ENCODE measurements at regions not wholly inside any gene's neighbourhood (a gene's known extent, or its start where the extent isn't known, plus 50 kb on each side); places are given as distances from the start of the nearest gene placed in this dataset.
"Not testable (repeated sequence)": the region's sequence is repeated elsewhere in the genome, so short reads cannot be mapped to it uniquely, and the experiment has no call there.

GRCh38 chr5:97544678-97545077 is 361.6 kb upstream of the RIOK2 start:
- DNase-seq (ENCODE audit: low read depth): no peak

GRCh38 chr5:97545446-97545845 is 362.4 kb upstream of the RIOK2 start:
- no peak for DNase-seq (ENCODE audit: low read depth)

- peak; percentile 57 for DNase-seq (ENCODE audit: low read depth)
Observed at GRCh38 chr5:97545886-97546535, 363.0 kb upstream of the RIOK2 start.

- DNase-seq (ENCODE audit: low read depth): no peak
Observed at GRCh38 chr5:97547430-97547829, 364.4 kb upstream of the RIOK2 start.

- DNase-seq (ENCODE audit: low read depth): peak; percentile 73
Observed at GRCh38 chr5:97547999-97548738, 365.1 kb upstream of the RIOK2 start.

GRCh38 chr5:97548739-97549080 is 365.7 kb upstream of the RIOK2 start:
- DNase-seq (ENCODE audit: low read depth): no peak

- DNase-seq (ENCODE audit: low read depth): no peak
Observed at GRCh38 chr5:97549496-97549895, 366.4 kb upstream of the RIOK2 start.

GRCh38 chr5:97550164-97550563 is 367.1 kb upstream of the RIOK2 start:
- peak; percentile 82 for DNase-seq (ENCODE audit: low read depth)

GRCh38 chr5:97550818-97551217 is 367.8 kb upstream of the RIOK2 start:
- DNase-seq (ENCODE audit: low read depth): no peak

- DNase-seq (ENCODE audit: low read depth): peak; percentile 48
Observed at GRCh38 chr5:97553604-97554452, 370.8 kb upstream of the RIOK2 start.

GRCh38 chr5:97554977-97555643 is 372.1 kb upstream of the RIOK2 start:
- DNase-seq (ENCODE audit: low read depth): peak; percentile 74

- DNase-seq (ENCODE audit: low read depth): no peak
Observed at GRCh38 chr5:97555644-97555981, 372.6 kb upstream of the RIOK2 start.

GRCh38 chr5:97559827-97560598 is 377.0 kb upstream of the RIOK2 start:
- DNase-seq (ENCODE audit: low read depth): no peak

- no peak for DNase-seq (ENCODE audit: low read depth)
Observed at GRCh38 chr5:97560599-97560993, 377.5 kb upstream of the RIOK2 start.

- no peak for DNase-seq (ENCODE audit: low read depth)
Observed at GRCh38 chr5:97563050-97563657, 380.1 kb upstream of the RIOK2 start.

- DNase-seq (ENCODE audit: low read depth): peak; percentile 35
Observed at GRCh38 chr5:97568382-97568781, 385.3 kb upstream of the RIOK2 start.

GRCh38 chr5:97570242-97570641 is 387.2 kb upstream of the RIOK2 start:
- DNase-seq (ENCODE audit: low read depth): no peak

GRCh38 chr5:97575322-97575721 is 392.3 kb upstream of the RIOK2 start:
- no peak for DNase-seq (ENCODE audit: low read depth)

- DNase-seq (ENCODE audit: low read depth): peak; percentile 24
Observed at GRCh38 chr5:97576956-97577355, 393.9 kb upstream of the RIOK2 start.

- not testable (repeated sequence) for DNase-seq (ENCODE audit: low read depth)
Observed at GRCh38 chr5:97579977-97580376, 396.9 kb upstream of the RIOK2 start.

GRCh38 chr5:97580746-97581145 is 397.7 kb upstream of the RIOK2 start:
- DNase-seq (ENCODE audit: low read depth): no peak

Data from iris pigment epithelial cell (primary cell).